K562 (cell line): ENCODE measurements at regions not wholly inside any gene's neighbourhood (a gene's known extent, or its start where the extent isn't known, plus 50 kb on each side); places are given as distances from the start of the nearest gene placed in this dataset.

Experiments used
- MEIS2 ChIP-seq: fragments of 450-650 bp; IDR thresholded peaks from 2 replicates; pipeline ENCODE4 v1.6.1; 2014; ENCODE audit warnings: mild to moderate bottlenecking; ENCODE audit not compliant: partially characterized antibody
- POLR2AphosphoS2 ChIP-seq: IDR thresholded peaks from 2 replicates; pipeline ENCODE4 v1.6.1; 2012; ENCODE audit warnings: low read length, improper control_type of control experiment
- RBFOX2 ChIP-seq: fragments of 200-400 bp; formaldehyde crosslinking; IDR thresholded peaks from 2 replicates; pipeline ENCODE4 v1.6.1; 2017; ENCODE audit warnings: low read depth, mild to moderate bottlenecking, low read length, moderate library complexity
- RBM34 ChIP-seq: fragments of 200-400 bp; formaldehyde crosslinking; IDR thresholded peaks from 2 replicates; pipeline ENCODE4 v1.6.1; 2018; ENCODE audit warnings: low read length, borderline replicate concordance; ENCODE audit not compliant: insufficient read depth
- SIN3B ChIP-seq: fragments of 450-650 bp; IDR thresholded peaks from 2 replicates; pipeline ENCODE4 v1.6.1; 2017; ENCODE audit warnings: low read depth, mild to moderate bottlenecking, moderate library complexity
- SMAD3 ChIP-seq: fragments of 450-650 bp; formaldehyde crosslinking; conservative IDR thresholded peaks from 2 replicates; pipeline ENCODE4 v1.4.0; 2020; ENCODE audit warnings: mild to moderate bottlenecking
- SP2 ChIP-seq: IDR thresholded peaks from 2 replicates; pipeline ENCODE4 v1.6.1; 2011; ENCODE audit warnings: mild to moderate bottlenecking, low read depth, low read length, moderate library complexity; ENCODE audit not compliant: poor library complexity, severe bottlenecking; ENCODE audit errors: extremely low read depth
- SRF ChIP-seq, 2 experiments: fragments of 250-450, 450-650 bp in 1 of 2; sonication (Bioruptor Pico) in 1 of 2; sonication (generic) in 1 of 2; formaldehyde crosslinking; IDR thresholded peaks; 2 replicates each; pipeline versions ENCODE4 v1.5.0 to v1.5.1; 2020 to 2022; ENCODE audit warnings: mild to moderate bottlenecking in 1 of 2, missing genetic modification reagents in 1 of 2
- SRSF1 ChIP-seq: fragments of 200-400 bp; formaldehyde crosslinking; IDR thresholded peaks from 2 replicates; pipeline ENCODE4 v1.6.1; 2017; ENCODE audit warnings: mild to moderate bottlenecking, low read depth, low read length, moderate library complexity
- WHSC1 ChIP-seq: IDR thresholded peaks from one replicate; pipeline ENCODE4 v1.6.1; 2012; ENCODE audit warnings: low read length, control low read depth, inconsistent platforms
- ZBTB1 ChIP-seq: sonication (generic); formaldehyde crosslinking; IDR thresholded peaks from 2 replicates; pipeline ENCODE4 v1.8.1; 2023; ENCODE audit warnings: missing genetic modification reagents, low read depth, mild to moderate bottlenecking, borderline replicate concordance
- TF ChIP-seq, protein P1 (sequence below), 3 experiments: IDR thresholded peaks in 2 of 3; conservative IDR thresholded peaks in 1 of 3; 2 replicates each; pipeline ENCODE4 v1.5.1; 2011 to 2012; ENCODE audit warnings: low read length in 3 of 3, mild to moderate bottlenecking in 3 of 3, control low read depth in 2 of 3, improper control_type of control experiment in 1 of 3, inconsistent platforms in 1 of 3, low read depth in 1 of 3, mixed read lengths in 1 of 3, moderate library complexity in 1 of 3; ENCODE audit not compliant: insufficient read depth in 2 of 3

DNA sequence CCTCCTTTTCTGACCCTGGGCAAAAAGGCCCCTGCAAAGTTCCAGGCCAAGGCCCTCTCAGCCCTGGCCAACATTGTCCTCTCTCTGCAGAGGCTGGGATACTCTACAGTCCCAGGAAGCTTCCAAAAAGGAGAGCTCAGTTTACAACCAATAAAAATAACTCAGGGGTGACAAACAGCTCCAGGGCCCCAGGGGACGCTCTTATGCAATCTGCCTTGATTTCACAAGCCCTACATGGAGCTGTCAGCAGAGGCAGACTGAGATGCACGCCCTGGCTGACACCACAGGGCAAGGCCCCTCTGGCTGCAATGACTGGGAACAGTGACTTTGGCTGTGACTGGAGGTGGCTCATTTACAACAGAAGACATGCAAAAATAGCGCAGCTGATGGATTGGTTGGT is 129.0 kb upstream of the MED13L start:
- no peak for TF ChIP-seq SIN3B
- TF ChIP-seq SMAD3 (CRISPR knock-in tag), result no peak
- peak; percentile 63 for TF ChIP-seq MEIS2
- TF ChIP-seq ZBTB1, result no peak
- TF ChIP-seq SRSF1, result no peak
- no peak for TF ChIP-seq RBM34
- TF ChIP-seq POLR2AphosphoS2, result no peak
- TF ChIP-seq RBFOX2, result no peak
- TF ChIP-seq, protein P1, sequence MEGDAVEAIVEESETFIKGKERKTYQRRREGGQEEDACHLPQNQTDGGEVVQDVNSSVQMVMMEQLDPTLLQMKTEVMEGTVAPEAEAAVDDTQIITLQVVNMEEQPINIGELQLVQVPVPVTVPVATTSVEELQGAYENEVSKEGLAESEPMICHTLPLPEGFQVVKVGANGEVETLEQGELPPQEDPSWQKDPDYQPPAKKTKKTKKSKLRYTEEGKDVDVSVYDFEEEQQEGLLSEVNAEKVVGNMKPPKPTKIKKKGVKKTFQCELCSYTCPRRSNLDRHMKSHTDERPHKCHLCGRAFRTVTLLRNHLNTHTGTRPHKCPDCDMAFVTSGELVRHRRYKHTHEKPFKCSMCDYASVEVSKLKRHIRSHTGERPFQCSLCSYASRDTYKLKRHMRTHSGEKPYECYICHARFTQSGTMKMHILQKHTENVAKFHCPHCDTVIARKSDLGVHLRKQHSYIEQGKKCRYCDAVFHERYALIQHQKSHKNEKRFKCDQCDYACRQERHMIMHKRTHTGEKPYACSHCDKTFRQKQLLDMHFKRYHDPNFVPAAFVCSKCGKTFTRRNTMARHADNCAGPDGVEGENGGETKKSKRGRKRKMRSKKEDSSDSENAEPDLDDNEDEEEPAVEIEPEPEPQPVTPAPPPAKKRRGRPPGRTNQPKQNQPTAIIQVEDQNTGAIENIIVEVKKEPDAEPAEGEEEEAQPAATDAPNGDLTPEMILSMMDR (IDR thresholded peaks at IDR 0.05 in 2 of 3, conservative IDR thresholded peaks at IDR 0.05 in 1 of 3; ENCODE audit: insufficient read depth in 2 of 3, low read depth in 1 of 3, low read length in 3 of 3), result peak in 2 of 3 experiments; percentile 48 to 61; a peak in 4 of 6 replicates
- no peak for TF ChIP-seq SP2
- peak in 1 of 2 experiments; percentile 56; a peak in 1 of 4 replicates for TF ChIP-seq SRF (CRISPR knock-in tag; IDR thresholded peaks at IDR 0.05)
- TF ChIP-seq WHSC1, result no peak
